Activated T-cell treated with anti-CD3 and anti-CD28 coated beads for 24 hours (primary cell): ENCODE measurements at regions not wholly inside any gene's neighbourhood (a gene's known extent, or its start where the extent isn't known, plus 50 kb on each side); places are given as distances from the start of the nearest gene placed in this dataset.

Experiments used
- DNase-seq: peaks from one replicate; pipeline ENCODE4 v3.0.0-alpha.2; 2020; ENCODE audit warnings: low read depth

DNA sequence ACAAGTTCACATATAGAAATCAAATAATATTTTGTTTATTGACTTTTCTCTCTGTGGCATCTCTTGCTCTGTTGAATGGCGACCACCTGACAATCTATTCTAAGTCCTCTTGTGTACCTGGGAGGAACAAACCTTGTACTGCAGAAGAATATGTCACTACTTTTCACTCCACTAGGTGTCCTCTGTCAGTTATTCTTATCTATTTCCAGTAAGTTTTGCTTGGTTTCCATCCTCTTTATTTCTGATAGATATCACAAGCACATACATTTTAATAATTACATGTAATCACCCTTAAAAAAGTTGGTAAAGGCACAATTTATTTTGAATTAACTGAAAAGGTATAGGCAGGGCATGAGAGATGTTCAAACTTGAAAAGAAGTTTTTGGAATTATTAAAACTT is 238.4 kb downstream of the SNCA start:
- no peak for DNase-seq

DNA sequence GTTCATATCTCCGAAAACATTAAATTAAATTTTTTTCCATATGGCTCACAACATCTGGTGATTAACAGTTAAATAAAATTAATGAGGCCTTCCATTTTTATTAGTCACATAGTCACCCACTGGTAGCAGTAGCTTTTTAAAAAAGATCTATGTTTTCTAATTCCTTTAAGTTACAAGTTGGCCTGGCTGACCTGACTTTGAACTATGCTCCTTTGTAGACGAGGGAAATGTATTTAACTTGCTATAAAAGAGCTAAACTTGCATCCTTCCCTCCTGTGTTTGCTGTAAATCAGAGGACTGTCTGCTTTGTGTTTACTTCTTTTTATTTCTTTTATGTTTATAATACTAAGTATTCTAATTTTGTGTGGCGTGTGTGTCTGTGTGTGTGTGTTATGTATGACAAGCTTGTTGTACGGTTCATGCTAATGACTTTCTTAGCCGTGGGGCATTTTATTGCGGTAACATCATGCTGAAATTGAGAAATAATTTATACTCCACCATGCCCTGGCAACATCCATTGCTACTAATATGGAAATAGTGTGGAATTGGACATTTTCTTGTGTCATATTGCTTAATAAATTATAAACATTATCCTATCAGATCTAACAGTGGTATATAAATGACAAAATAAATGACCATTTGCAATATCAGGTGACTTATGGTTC is 241.7 kb downstream of the SNCA start:
- no peak for DNase-seq

DNA sequence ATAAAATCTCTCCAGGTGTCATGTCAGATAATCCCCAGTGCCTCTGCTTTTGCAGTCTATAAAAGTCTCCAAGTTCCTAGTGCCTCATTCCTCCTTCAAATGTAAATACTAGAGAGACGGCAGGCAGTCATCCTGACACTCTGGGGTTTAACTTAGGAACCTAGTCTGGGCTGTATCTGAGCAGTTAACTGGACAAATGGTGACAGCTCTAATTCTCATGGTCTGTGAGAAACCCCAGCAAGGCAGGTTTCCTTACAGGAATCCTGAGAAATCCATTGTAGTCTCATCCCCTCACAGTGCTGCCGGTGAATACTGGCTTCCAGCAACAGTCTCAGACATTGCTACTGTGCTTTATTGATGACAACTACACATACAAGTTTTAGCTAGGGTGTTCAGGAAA is 246.8 kb downstream of the SNCA start:
- DNase-seq = no peak

DNA sequence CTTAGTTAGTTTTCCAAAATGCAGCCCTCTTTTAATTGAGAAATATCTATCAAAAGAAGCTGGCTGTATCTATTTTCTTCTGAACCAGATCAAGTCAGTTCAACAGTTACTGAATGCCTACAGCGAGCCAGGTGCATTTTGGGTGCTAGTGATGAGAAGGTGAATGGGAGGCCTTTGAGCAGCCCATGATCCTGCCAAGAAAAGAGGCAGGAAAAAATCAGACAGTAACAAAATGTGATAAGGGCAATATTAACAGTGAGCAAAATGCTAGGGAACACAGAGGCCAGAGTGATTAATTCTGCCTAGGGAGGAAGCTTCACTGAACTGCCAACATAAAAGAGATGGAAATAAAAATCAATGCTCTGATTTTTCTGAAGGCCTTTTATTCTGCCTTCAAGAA is 248.5 kb downstream of the SNCA start:
- DNase-seq = no peak

DNA sequence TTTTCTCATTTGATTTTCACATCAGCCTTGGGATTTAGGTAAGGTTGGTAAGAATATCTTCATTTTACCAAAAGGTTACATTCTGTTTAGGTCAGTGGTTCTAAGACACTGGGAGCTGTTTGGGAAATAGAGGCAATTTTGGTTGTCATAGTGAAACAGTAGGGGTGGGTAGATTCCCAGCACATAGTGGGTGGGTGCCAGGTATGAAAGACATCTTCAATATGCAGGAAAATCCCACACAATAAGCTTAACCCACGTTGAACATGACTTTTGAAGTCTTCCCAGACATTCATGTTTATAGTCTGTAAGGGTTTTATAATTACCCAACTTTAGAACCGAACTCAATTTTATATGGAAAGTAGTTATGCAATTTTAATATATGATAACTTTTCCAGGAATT is 249.6 kb downstream of the SNCA start:
- DNase-seq = no peak

DNA sequence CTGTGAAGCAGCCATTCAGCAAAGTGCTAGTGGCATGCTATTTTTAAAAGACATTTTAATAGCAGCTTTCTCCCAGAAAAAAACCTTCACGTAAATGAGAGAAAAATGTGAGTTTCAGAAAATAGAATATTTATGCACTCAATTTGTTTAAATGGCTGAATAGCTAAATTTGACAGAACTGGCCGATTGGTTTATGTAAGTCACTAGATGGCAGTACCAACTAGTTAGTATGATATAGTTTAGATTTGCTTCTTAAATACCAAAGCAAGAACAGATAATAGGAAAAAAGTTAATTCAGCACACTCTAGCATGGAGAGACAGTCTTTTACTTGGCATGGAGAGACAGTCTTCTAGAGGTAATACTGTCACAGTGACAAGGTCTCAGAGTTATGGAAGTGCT is 250.1 kb downstream of the SNCA start:
- DNase-seq = no peak

DNA sequence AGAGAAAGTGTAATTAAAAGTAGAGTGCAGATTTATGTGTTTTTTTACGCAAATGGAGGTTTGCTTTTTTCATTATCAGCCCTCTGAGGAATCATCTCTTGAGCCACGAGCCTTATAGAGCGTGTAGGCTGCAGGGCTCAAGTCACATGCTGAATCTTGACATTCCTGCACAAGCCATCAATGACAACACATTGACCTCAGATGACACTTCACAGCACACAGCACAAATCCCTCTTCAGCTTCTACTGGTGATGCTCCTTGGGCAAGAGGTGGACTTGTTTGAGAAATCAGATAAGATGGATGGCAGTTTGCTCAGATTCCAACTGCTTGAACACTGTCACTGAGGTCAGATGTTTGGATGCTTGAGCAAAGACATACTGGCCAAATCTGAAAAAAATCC is 250.6 kb downstream of the SNCA start:
- DNase-seq = no peak

DNA sequence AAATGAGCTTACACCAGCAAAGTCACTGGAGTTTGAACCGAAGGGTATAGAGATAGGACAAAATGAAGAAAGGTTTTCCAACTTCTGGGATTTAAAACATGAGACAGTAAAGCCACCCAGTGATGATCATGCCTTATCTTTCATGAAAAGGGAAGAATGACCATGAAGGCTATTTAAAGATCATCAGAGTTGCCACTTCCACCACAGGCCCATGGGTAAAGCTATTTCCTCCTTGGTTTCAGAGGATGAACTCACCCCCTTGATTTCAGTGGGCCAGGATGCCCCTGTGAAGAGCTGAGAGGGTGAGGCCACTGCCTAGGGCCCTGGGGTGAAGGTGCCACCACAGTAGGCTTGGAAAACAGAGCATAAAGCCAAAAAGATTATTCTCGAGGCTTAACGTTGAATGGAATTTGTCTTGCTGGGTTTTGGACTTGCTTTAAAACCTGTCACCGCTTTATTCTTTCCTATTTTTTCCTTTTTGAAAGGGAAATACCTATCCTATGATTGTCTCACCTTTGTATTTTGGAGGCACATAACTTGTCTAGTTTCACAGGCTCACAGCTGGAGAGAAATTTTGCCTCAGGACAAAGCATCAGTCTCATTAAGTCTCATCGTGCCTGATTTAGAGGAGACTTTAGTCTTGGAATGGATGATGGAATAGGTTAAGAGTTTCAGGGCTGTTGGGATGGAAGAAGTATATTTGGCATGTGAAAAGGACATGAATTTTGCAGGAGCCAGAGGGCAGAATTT is 254.0 kb downstream of the SNCA start:
- DNase-seq = no peak

DNA sequence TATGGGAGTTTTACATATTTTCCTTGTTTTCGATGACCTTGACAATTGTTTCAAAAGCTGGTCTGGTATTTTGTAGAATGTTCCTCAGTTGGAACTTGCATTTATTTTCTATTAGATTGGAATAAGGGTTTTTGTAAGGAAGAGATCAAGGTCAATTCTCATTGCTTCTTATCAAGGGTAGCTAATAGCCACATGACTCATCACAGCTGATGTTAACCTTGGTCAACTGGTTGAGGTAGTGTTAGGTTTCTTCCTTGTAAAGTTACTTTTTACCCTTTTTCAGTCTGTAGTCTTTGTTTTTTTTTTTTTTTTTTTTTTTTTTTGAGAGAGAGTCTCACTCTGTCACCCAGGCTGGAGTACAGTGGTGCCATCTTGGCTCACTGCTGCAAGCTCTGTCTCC is 257.2 kb downstream of the SNCA start:
- no peak for DNase-seq

DNA sequence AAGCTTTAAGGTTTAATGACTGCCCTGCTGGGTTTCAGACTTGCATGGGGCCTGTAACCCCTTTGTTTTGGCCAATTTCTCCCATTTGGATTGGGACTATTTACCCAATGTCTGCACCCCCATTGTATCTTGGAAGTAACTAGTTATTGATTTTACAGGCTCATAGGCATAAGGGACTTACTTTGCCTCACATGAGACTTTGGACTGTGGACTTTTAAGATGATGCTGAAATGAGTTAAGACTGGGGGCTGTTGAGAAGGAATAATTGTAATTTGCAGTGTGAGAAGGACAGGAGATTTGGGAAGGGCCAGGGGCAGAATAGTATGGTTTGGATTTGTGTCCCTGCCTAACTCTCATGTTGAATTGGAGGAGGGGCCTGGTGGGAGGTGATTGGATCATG is 260.7 kb downstream of the SNCA start:
- no peak for DNase-seq

DNA sequence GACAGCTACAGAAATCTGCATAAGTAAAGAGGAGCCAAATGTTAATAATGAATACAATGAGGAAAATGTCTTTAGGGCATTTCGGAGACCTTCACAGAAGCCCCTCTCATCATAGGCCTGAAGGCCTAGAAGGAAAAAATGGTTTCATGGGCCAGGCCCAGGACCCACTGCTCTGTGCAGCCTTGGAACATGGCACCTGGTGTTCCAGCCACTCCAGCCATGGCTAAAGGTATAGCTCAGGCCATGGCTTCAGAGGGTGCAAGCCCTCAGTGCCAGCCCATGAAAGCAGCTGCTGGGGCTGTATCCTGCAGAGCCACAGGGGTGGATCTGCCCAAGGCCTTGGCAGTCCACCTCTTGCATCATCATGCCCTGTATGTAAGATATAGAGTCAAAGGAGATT is 261.1 kb downstream of the SNCA start:
- DNase-seq = no peak

DNA sequence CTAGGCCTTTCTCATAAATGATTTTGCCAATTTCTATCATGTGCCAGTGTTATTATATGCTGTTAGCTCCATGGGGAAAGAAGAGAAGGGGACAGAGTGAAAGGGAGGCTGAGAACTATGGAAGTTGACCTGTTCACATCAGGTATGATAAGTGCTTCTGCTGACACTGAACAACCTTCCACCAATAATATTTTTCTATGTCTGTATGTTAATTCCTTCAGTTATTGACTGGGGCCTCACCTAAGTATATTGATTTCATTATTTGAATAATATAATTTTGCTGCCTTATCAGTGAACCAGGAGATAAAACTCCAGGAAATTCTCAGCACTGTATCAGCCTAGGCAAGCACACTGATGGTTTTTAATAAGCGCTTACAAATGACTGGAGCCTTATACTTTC is 262.8 kb downstream of the SNCA start:
- DNase-seq = no peak

DNA sequence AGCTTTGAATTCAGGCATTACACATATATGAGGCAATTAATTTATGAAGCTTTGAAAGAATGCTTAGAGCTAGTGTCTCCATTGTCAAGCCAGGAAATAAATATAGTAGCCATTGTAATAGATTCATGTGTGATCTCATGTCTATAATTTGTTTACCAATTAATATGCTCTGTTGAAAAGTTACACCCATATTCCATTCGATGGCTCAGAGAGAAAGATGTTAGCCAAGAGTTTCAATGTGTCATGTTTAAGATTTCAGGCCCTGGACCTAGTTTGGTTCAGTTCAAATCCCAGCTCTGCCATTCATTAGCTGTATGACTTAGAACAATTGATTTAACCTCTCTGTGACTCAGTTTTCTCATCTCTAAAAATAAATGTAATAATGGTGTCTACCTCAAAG is 263.3 kb downstream of the SNCA start:
- DNase-seq = no peak

DNA sequence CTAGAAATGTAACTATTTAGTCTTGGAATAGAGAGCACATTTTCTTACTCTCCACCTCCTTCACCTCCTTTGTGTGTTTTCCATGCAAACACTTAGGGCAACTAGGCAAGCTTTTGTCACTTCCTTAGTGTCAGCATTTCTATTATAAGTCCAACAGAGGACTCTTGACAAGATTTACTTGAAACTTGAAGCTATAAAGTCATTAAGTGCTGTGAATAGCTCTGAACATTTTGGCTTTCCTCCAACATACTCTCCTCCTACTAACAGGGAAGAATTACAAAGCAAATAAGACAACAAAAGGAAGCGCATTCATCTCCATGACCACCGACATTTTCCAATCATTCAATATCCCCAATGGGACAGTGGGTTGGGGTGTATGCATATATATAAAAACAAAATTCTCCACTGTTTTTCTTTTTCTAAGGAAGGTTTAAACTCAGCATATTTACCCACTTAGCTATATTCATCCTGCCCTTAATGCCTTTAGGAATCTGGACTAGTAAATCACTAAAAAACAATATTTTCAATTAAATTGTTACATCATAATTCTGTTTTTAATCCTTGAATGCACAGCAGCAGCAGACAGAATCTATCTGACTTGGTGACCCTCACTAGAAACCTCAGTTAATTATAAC is 264.6 kb downstream of the SNCA start:
- DNase-seq = no peak

DNA sequence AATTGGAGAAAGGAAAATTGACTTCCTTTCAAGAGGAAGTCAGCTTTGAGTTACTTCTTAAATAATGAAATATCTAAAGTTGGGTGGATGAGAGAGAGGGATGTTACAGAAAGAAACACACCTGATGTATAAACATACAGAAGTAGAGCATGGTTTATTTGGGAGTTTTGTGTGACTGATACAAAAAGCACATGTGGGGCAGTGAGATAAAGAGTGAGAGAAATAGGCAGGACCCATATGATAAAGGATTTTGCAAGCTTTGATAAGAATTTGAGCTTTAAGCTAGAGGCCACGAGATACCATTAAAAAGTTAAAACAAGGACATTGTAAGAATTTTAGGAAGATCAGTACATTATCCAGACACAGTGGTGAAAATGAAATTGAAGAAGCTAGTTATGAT is 263.3 kb upstream of the GPRIN3 start:
- DNase-seq = no peak

DNA sequence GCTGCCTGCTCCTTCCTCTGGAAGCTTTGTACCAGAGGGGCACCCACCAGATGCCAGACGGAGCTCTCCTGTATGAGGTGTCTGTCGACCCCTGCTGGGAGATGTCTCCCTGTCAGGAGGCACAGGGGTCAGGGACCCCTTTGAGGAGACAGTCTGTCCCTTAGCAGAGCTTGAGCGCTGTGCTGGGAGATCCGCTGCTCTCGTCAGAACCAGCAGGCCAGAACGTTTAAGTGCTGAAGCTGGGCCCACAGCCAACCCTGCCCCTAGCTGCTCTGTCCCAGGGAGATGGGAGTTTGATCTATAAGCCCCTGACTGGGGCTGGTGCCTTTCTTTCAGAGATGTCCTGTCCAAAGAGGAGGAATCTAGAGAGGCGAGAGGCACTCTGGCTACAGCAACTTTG is 260.3 kb upstream of the GPRIN3 start:
- DNase-seq = no peak

DNA sequence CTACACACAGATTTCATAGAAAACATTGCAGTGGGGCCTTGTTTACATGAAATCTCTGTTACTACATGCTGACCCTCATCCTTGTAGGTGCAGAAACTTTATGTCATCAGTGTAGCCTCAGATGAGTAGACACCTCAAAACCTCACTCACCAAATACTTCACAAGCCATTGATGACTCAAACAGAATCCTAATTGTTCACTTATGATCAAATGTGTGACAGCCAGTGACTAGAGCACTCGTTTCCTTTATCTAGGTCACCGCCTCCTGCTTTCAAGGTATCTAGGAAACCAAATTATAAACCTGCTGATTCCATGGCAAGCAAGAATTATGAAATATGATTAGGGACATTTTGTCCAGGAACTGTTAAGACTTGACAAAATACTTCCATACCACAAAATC is 255.8 kb upstream of the GPRIN3 start:
- DNase-seq = no peak

DNA sequence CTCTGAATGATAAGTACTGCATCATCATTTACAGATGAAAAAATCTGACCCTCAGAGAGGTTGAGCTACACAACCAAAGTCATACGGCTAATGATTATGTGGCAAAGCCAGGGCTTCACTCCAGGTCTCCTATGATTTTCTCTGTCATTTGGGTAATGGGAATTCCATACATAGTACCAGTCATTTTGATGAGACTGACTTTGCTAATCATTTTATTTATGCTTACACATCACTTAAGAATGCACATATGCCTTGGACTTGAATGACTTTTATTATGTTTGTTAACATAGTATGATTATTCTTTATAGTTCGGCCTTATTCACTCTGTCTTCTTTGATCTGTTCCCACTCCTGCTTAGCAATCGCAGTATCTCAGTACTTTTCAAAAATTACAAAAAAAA is 255.1 kb upstream of the GPRIN3 start:
- DNase-seq = no peak

DNA sequence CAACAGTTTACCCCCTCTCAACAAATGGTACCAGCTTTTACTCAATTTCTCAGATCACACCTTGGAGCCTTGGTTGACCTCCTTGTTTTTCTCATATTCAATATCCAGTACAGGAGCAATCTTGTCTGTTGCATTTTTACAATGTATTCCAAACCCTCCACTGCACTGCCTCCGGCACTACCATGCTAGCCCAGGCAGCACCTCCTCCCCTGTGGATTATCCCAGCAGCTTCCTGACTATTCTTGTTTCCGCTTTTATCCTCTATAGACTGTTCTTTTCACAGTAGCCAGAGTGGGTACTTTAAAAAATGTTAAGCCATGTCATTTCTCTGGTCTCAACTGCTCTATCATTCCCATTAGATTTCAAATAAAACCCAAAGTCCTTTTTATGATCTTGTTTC is 253.4 kb upstream of the GPRIN3 start:
- no peak for DNase-seq

DNA sequence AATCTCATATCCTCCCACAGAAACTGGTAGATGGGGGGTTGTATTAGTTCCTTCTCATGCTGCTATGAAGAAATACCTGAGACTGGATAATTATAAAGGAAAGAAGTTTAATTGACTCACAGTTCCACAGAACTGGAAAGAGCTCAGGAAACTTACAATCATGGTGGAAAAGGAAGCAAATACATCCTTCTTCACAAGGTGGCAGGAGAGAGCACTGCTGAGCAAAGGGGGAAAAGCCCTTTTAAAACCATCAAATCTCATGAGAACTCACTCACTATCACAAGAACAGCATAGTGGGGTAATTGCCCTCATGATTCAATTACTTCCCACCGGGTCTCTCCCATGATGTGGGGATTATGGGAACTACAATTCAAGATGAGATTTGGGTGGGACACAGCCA is 250.5 kb upstream of the GPRIN3 start:
- no peak for DNase-seq

DNA sequence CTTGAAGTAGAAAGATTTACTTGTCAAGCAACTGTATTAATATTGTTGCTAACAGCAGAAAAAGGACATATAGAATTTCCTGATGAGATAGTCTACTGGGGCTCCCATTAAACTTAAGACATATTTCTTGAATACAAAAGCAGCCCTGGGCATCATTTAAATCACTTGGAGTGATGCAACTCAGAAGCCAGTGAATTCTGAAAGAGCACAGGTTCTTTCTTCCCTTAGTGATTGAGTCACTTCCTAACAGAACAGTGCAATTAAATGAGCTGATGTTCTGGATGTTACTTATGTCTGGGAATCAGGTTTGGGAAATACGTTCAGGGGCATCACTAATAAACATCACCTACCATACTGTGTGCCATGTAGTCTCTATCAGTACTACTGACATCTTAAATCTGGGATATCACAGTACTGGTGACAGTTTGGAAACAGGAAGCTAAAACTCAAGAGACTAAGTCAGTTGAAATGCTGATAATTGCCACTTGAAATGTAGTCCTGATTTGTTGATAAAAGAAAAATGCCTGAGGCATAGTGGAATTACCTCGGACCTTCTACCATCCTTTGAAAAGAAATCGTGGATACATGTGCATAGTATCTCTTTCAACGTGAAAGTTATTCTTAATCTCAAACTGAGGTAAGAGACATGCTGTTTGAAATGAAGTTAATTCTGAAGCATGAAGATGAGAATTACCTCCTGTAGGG is 249.2 kb upstream of the GPRIN3 start:
- DNase-seq = no peak

DNA sequence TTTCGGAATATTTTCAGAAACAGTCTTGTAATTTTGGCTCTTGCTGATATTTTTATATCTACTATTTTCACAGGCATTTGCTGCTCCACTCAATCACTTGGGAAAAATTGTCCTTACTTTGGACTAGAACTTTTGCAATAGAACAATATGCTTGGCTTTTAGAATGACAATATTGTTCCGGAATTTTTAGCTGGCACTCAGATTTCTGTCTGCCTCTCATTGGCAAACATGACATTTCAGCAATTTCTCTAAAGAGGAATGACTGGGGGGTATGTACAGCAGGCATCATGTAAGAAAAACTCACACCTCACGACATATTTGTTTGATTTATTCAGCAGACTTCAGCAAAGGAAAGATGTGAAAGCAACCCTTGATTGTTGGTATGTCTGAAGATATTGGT is 243.6 kb upstream of the GPRIN3 start:
- DNase-seq = no peak

DNA sequence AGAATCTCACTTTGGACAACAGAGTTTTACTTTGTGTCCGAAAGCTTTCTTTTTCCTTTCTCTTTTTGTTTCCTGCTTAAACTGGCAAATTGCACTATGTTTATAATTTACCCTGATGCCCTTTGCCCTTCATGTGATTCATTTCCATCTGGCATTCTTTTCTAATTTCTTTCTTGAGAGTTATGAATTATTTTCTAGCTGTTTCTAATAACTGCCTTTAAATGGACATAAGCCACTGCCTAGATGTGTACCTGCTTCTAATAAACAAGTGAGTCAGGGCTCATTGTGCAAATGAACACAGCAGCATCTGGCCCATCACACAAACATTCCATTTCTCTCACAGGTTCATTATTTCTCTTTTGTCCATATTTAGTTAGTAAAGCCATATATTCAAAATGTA is 242.3 kb upstream of the GPRIN3 start:
- DNase-seq = no peak
